Fibroblast of skin of left quadriceps (primary cell): ENCODE measurements at regions not wholly inside any gene's neighbourhood (a gene's known extent, or its start where the extent isn't known, plus 50 kb on each side); places are given as distances from the start of the nearest gene placed in this dataset.
"Not testable (repeated sequence)": the region's sequence is repeated elsewhere in the genome, so short reads cannot be mapped to it uniquely, and the experiment has no call there.

Experiments
- DNase-seq, 2 experiments: peaks; one replicate each; pipeline ENCODE4 v3.0.0-alpha.2; 2013; ENCODE audit warnings: low read depth in 2 of 2

GRCh38 chr4:111267786-111268185, 644.9 kb upstream of the PITX2 start:
- no peak for DNase-seq

DNA sequence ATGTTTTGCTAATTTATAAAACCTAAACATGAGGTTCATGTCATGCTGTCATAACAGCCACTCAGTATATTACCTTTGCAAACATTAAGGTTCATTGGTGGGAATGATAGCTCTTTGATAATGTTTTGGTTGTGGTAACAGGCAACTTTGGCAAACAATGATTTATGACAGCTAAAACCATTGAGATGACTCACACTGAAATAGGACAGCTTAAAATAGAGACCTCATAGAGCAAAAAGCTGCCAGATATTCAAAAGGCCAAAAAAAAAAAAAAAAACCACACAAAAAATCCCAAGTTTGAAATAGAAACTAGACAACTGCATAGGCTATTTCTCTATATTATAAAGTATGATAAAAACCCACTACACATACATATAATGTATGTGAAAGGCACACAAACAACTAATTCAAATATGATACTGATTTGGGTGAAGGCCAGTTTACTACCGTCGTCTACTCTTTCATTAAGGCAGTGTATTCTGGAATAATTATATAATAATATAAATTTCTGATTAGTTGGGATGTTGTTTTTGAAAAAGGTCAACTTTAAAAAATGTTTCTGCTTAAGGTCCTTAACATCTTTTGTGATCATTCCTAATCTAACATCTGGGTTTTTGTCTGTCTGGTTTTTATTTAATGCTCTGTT, 646.0 kb upstream of the PITX2 start:
- peak; percentile 35 to 37 for DNase-seq

- no peak for DNase-seq
Measured at GRCh38 chr4:111269439-111269838, 646.6 kb upstream of the PITX2 start.

DNA sequence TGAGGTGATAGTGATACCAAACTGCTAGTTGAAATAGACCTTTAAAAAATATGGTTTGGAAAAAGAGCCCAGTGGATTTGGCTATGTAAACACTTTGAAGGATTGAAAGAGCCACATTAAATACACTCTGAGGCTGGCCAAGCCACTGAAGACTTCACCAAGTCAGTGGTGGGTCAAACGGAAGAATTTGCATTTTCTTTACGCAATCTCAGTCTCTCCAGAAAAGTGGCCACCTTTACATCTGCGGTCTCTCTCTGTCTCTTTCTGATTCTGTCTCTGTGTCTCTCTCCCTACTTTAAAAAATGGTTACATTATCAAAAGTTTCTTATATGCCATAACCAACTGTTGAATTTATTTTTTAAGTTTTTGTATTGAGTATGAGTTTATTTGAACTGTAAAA, 651.2 kb upstream of the PITX2 start:
- no peak for DNase-seq

GRCh38 chr4:111274486-111274885, 651.6 kb upstream of the PITX2 start:
- DNase-seq, result peak; percentile 17 to 26

GRCh38 chr4:111281219-111281618, 658.3 kb upstream of the PITX2 start:
- no peak for DNase-seq

GRCh38 chr4:111282035-111282434, 659.2 kb upstream of the PITX2 start:
- DNase-seq, result no peak

DNA sequence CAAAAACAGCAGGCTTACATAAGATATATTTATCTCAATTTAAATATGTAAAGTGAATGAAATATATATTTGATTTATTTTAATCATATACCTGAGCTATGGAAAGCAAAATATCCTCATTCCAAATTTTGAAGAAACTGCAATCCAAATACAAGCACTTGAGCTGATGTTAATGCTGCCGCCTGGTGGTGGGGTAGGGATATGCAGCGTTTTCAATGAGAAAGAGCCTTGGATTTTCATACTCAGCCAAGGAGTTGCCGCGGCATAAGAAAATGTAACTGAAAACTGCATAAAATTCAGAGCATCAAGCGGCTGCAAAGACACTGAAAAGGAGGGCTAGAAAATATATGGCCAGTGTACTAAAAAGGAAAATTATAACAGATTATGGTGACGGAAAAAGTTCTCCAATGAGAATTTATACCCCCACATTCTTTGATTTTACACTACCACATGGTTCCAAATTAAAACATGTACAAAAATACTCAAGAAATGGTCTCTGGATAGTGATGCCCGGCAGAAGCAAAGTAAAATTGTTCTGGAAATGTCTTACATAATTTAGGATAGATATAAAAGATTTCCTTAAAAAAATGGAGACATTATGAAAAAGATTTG, 660.3 kb upstream of the PITX2 start:
- peak in 1 of 2 experiments; percentile 20 for DNase-seq

DNA sequence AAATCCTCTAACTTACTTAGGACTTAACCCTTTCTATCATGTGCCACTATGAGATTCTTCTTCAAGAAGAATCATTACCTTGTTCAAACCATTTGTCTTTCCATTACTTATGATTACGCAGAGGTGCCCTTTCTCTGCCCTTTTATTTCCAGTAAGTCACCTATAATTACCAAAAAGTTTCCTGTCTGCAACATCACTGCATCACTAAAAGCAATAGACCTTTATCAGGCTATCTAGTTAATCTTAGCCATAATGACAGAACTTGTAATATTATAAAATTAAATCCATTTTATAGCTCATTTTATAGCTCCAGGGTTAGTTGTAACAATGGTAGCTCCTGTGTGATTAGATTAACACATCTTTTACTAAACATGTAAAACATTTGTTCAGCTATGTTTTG, 673.6 kb upstream of the PITX2 start:
- no peak for DNase-seq

DNA sequence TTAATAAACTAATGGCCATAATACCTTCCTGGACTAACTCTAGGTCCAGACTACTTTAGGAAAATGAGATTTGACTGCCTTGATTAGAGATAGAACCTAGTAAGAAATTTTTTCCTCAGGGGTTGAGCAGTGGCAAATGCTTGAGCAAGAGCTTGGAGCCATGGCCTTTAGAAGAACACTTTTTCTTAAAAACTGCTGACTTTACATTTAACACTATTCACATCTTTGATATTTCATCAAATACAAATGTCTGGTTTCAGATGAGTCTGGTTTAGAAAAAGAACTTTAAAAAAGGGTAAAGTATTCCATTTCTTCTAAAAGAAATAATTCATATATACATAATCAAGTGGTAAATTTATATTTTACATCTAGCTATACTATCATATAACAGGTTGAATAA, 680.9 kb upstream of the PITX2 start:
- no peak for DNase-seq

- DNase-seq, result peak; percentile 80 to 83
Measured at GRCh38 chr4:111323496-111323895, 700.6 kb upstream of the PITX2 start.

DNA sequence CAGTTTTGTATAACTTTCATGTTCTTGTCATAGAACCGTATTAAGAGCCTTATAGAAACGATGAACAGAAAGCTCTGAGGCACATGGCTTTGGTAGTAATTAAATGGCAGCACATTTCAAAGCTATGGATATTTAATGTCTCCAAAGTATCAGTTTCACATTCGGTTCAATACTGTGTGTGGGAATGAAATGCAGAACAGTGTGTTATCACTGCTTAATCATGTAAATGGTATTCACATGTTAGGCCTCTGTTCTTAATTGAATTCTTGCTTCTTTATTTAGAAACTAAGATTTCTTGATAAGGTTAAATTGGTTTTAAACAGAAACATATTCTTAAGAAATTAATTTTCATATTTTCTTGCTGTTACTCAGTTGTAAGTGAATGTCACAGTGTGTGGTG, 701.0 kb upstream of the PITX2 start:
- peak; percentile 33 to 43 for DNase-seq

DNA sequence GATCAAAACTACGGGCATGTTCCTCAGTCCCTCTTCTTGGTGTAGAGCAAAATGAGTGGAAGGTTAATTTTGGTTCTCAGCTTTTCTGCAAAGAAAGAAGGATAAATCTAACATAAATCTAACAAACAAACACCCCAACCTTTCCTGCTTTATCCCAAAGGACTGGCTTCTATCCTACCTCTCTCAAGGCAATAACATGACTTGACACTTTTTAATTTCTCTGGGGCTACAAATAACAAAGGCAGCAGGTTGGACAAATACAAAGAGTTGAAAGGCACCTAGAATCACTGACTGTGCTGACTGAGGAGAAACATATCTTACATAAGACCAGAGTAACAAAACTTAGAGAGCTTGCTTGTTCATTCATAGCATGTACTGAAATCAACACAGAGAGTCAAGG, 703.6 kb upstream of the PITX2 start:
- DNase-seq, result no peak

DNA sequence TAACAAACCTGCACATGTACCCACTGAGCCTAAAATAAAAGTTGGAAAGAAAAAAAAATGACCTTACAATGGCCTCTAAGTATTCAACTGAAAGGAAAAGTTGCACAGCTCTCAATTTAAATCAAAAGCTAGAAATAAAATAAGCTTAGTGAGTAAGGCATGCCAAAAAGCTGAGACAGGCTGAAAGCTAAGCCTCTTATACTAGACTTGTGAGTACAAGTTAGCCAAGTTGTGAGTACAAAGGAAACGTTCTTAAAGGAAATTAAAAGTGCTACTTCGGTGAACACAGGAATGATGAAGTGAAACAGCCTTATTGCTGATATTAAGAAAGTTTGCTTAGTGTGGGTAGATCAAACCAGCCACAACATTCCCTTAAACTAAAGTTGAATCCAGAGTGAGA, 707.9 kb upstream of the PITX2 start:
- DNase-seq, result no peak

DNA sequence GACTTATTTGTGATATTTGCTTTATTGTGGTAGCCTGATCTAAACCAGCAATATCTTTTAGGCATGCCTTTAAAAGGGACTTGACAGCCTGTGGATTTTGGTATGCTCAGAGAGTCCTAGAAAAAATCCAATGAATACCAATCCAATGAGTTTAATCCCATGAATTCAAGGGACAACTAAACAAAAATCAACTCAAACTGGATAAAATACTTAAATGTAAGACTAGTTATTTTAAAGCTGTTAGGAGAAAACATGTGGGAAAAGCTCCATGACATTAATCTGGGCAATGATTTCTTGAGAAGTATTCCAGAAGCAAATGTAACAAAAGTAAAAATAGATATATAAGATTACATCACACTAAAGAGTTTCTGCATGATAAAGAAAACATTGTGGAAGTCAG, 711.5 kb upstream of the PITX2 start:
- DNase-seq, result no peak

DNA sequence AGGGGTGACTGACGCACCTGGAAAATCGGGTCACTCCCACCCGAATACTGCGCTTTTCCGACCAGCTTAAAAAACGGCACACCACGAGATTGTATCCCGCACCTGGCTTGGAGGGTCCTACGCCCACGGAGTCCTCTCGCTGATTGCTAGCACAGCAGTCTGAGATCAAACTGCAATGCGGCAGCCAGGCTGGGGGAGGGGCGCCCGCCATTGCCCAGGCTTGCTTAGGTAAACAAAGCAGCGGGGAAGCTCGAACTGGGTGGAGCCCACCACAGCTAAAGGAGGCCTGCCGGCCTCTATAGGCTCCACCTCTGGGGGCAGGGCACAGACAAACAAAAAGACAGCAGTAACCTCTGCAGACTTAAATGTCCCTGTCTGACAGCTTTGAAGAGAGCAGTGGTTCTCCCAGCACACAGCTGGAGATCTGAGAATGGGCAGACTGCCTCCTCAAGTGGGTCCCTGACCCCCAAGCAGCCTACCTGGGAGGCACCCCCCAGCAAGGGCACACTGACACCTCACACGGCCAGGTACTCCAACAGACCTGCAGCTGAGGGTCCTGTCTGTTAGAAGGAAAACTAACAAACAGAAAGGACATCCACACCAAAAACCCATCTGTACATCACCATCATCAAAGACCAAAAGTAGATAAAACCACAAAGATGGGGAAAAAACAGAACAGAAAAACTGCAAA, 714.5 kb upstream of the PITX2 start:
- DNase-seq, result not testable (repeated sequence)

DNA sequence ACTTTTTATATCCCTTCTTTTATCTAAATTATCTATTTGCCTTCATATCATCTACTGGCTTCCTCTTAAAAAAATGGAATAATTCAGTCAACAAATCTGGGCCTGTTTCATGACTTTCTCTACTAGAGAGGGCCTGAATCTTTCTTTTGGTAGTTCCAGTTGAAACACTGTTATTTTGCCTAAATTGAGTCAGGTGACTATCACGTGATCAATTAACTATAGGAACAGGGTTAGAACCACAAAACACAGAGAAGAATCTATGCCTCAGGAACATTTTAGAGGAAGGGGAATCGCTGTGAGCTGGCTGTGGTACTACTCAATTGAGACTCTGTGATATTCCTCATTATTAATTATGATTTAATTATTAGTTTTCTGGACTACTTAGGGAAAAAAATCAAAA, 736.7 kb upstream of the PITX2 start:
- DNase-seq, result no peak

GRCh38 chr4:111360906-111361305, 738.0 kb upstream of the PITX2 start:
- no peak for DNase-seq

DNA sequence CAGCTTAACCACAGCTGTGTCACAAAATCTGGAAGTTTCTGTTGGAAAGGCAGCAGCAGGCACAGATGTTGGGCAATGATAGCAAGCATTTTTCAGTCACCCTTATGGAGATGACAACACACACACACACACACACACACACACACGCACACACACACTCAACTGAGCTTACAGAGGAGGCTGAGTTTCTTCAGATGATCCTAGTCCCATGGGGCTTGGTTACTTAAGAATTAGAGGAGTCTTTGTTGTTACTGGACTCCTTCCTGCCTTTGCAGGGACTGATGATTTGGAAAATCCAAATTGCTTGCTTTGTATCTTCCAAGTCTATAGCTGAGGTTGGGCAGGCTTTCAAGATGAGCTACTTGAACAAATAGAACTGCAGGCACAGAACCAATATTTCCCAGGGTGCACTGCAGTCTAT, 740.1 kb upstream of the PITX2 start:
- peak; percentile 81 to 83 for DNase-seq

- DNase-seq, result not testable (repeated sequence)
Measured at GRCh38 chr4:111377880-111378279, 755.0 kb upstream of the PITX2 start.

GRCh38 chr4:111388561-111388960, 756.7 kb upstream of the FAM241A start:
- DNase-seq, result no peak

DNA sequence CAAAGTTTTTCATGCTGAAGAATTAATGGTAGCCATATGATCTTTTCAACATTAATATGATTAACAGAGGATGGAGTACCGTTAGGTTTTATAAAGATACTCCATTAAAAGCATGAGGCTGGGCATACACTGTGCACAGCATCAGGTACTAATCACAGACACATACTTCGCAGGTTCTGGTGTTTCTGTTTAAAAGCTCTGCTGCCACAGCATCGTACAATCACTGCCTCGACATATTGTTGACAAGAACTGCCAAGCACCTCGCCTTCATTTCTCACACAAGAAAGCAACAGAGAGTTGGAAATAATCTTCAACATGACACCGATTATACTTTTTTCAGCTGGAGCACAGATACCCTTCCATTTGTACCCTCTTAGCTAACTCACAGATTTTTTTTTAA, 753.4 kb upstream of the FAM241A start:
- DNase-seq, result no peak

DNA sequence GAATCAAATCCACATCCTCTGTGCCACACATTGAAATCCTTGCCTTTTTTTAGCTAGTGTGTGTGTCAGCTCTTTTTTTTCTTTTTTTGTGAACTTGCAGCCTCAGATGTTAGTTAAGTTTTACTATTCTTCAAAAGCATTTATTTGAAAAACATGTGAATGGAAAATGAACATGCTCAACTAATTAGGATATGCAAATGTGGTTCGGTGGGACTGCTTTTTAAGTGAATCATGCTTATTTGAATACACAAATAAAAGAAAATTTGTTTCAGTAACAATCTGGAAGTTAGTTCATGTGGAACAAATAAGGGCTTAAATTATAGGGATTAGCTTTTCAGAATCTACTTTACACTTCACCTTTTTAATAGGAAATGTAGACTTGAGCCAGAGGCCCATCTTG, 751.5 kb upstream of the FAM241A start:
- DNase-seq, result peak in 1 of 2 experiments; percentile 42
